SK-N-MC (cell line): ENCODE measurements at regions not wholly inside any gene's neighbourhood (a gene's known extent, or its start where the extent isn't known, plus 50 kb on each side); places are given as distances from the start of the nearest gene placed in this dataset.

Experiments used
- DNase-seq: peaks from one replicate; pipeline ENCODE4 v3.0.0-alpha.2; 2011; ENCODE audit warnings: low read depth, low spot score
- H3K27ac ChIP-seq: fragments of 200-600 bp; sonication (generic); 2 replicates; pipeline ENCODE4 v1.5.1; 2016; ENCODE audit warnings: mixed run types
- H3K36me3 ChIP-seq: fragments of 200-600 bp; sonication (generic); 2 replicates; pipeline ENCODE4 v1.6.1; 2017; ENCODE audit warnings: antibody characterized with exemption, low read length, mixed read lengths; ENCODE audit not compliant: insufficient read depth
- H3K4me3 ChIP-seq: fragments of 200-600 bp; sonication (generic); 2 replicates; pipeline ENCODE4 v1.5.1; 2016
- H3K9ac ChIP-seq: fragments of 200-600 bp; sonication (generic); 2 replicates; pipeline ENCODE4 v1.8.0; 2017; ENCODE audit warnings: mixed run types, mixed read lengths; ENCODE audit not compliant: insufficient read length
- H3K9me3 ChIP-seq: fragments of 200-600 bp; sonication (generic); 2 replicates; pipeline ENCODE4 v1.6.1; 2017; ENCODE audit warnings: low read depth, mild to moderate bottlenecking, antibody characterized with exemption, low read length, moderate library complexity, mixed read lengths
- EZH2 ChIP-seq: fragments of 200-600 bp; sonication (generic); IDR thresholded peaks from one replicate; pipeline ENCODE4 v1.6.1; 2017; ENCODE audit warnings: antibody characterized with exemption
- FOXP2 ChIP-seq: optimal IDR thresholded peaks from 2 replicates; pipeline ENCODE3; 2011; ENCODE audit warnings: mild to moderate bottlenecking, moderate library complexity; ENCODE audit not compliant: insufficient read depth; ENCODE audit errors: extremely low read length, control extremely low read depth
- POLR2AphosphoS5 ChIP-seq: IDR thresholded peaks from 2 replicates; pipeline ENCODE4 v1.6.1; 2012; ENCODE audit warnings: mild to moderate bottlenecking, low read depth, low read length, borderline replicate concordance

DNA sequence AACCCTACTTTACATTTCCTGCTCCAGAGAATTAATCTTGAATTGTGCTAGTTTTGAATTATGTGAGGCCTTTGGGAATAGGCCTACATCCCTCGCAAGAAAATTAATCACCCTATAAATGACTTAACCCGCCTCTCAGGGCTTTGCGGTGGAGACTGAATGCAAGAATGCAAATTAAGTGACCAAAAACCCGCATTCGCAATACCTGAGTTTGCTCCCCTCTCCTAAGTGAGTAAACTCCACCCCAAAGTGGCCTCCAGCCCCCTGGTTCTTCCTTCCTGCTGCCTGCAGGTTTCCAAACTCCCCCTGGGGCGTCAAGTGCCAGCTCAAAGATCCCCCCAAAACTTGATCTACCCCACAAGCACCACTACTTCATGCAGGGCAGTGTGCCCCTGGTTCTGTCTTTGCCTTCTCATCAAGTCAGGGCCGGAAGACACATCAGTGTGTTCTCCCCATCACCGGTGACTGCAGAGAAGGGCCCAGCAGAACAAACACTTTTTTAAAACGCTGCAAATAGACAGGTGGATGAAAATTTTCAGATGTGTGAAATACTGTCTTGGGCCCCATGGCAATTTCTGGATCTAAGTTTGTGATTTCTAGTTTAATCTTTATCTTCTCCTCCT, 644.7 kb downstream of the VRK1 start:
- Histone ChIP-seq H3K9me3 (no peaks in the 10 kb centered on the region), H3K4me3 (no peak overlapping the region), H3K9ac (no peak overlapping the region), H3K36me3 (no peaks in the 10 kb centered on the region), H3K27ac (no peak overlapping the region)
- DNase-seq = no peak
- no peak for TF ChIP-seq EZH2
- no peak for TF ChIP-seq FOXP2
- no peak for TF ChIP-seq POLR2AphosphoS5

- Histone ChIP-seq H3K9me3 (no peaks in the 10 kb centered on the region), H3K9ac (no peak overlapping the region), H3K36me3 (no peaks in the 10 kb centered on the region), H3K27ac (no peak overlapping the region), H3K4me3 (no peak overlapping the region)
- no peak for DNase-seq
- no peak for TF ChIP-seq FOXP2
- no peak for TF ChIP-seq POLR2AphosphoS5
- TF ChIP-seq EZH2 = no peak
These were observed 645.2 kb downstream of the VRK1 start for GRCh38 chr14:97442363-97442762.

- no peak overlapping the region for H3K9ac ChIP-seq
- no peak for DNase-seq
- H3K9me3 ChIP-seq = no peaks in the 10 kb centered on the region
- TF ChIP-seq FOXP2 = no peak
- no peak for TF ChIP-seq EZH2
- TF ChIP-seq POLR2AphosphoS5 = no peak
- H3K4me3 ChIP-seq = no peak overlapping the region
- H3K36me3 ChIP-seq = no peaks in the 10 kb centered on the region
- H3K27ac ChIP-seq = no peak overlapping the region
These were observed 646.2 kb downstream of the VRK1 start for GRCh38 chr14:97443412-97443811.

DNA sequence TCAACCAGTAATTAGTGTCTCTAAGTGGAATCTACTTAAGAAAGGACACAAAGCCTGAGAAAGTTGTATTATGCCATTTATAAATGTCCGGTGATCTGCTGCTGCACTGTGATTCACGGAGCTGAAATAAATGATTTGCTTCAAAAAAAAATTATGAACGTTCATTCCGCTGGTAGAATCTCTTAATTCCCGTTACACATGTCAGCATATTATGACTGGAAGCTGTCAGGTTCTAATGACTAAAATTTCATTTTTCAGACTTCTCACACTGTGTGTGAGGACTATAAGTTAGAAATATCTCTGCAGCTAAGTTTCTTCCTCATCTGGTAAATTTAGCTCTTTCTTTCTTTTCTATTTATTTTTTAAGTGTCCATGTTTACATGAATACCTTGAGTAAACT, 647.1 kb downstream of the VRK1 start:
- H3K9me3 ChIP-seq = no peaks in the 10 kb centered on the region
- no peak for DNase-seq
- no peak overlapping the region for H3K9ac ChIP-seq
- no peak overlapping the region for H3K4me3 ChIP-seq
- no peaks in the 10 kb centered on the region for H3K36me3 ChIP-seq
- TF ChIP-seq POLR2AphosphoS5 = no peak
- no peak for TF ChIP-seq EZH2
- TF ChIP-seq FOXP2 = no peak
- H3K27ac ChIP-seq = no peak overlapping the region

DNA sequence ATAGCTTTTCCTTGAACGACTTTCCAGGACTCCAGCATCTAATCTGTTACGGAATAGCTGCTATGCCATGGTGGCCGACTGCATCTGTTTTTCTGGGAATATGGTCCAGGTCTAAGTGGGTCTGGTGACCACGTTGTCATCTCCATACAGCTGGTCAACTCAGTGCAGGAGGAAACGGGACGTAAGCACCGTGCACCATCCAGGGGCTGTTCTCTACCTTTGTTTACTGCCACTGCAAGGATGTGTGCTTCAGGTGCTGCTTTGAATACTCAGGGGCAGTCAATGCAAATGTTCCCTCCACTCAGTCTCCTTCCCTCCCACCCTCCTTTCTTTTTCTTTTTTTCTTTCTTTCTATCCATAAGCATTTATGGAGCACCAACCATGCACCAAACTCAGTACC, 648.2 kb downstream of the VRK1 start:
- no peak for DNase-seq
- Histone ChIP-seq H3K9ac (no peak overlapping the region), H3K9me3 (no peaks in the 10 kb centered on the region), H3K4me3 (no peak overlapping the region), H3K36me3 (no peaks in the 10 kb centered on the region), H3K27ac (no peak overlapping the region)
- no peak for TF ChIP-seq FOXP2
- no peak for TF ChIP-seq EZH2
- TF ChIP-seq POLR2AphosphoS5 = no peak

DNA sequence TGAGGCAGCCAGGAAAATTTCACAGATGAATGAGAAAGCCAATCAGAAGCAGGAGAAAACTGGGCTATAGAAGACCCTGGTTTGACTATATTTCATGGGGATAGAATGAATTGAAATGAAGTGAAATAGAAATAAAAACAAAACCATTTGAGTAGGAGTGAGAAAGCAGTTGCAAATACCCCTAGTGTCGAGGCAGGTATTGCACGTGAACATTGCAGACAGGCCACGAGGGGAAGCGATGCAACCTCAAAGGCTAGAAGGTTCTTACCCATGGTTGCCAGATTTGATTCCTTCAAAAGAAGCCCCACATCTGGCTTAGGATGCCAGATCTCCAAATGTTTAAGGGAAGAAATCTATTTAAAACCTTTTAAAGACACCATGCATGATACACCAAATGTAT, 648.9 kb downstream of the VRK1 start:
- no peak for TF ChIP-seq POLR2AphosphoS5
- TF ChIP-seq EZH2 = no peak
- no peak for TF ChIP-seq FOXP2
- Histone ChIP-seq H3K9ac (no peak overlapping the region), H3K27ac (no peak overlapping the region), H3K36me3 (no peaks in the 10 kb centered on the region), H3K4me3 (no peak overlapping the region), H3K9me3 (no peaks in the 10 kb centered on the region)
- DNase-seq = no peak

DNA sequence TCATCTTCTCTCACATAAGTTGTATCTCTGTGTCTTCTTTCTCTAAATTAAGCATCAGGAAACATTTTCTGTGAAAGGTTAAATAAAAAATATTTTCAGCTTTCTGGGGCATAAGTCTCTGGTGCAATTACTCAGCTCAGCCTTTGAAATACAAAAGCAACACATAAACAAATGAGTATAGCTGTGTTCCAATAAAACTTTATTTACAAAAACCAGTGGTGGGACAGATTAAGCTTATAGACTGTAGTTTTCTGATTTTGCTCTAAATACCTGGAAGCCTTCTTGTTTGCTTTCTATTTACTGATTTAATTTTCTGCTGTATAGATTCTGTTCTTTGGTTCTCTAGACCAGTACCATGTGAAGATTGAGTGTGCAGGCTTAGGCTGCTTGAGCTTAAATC, 655.1 kb downstream of the VRK1 start:
- Histone ChIP-seq H3K9me3 (no peaks in the 10 kb centered on the region), H3K4me3 (no peak overlapping the region), H3K9ac (no peak overlapping the region), H3K27ac (no peak overlapping the region), H3K36me3 (no peaks in the 10 kb centered on the region)
- no peak for DNase-seq
- TF ChIP-seq FOXP2 = no peak
- TF ChIP-seq POLR2AphosphoS5 = no peak
- no peak for TF ChIP-seq EZH2

GRCh38 chr14:97453991-97454390, 656.8 kb downstream of the VRK1 start:
- Histone ChIP-seq H3K36me3 (no peaks in the 10 kb centered on the region), H3K9ac (no peak overlapping the region), H3K9me3 (no peaks in the 10 kb centered on the region), H3K27ac (no peak overlapping the region), H3K4me3 (no peak overlapping the region)
- DNase-seq = no peak
- TF ChIP-seq EZH2 (no peak), POLR2AphosphoS5 (no peak), FOXP2 (no peak)

GRCh38 chr14:97456462-97456861, 659.3 kb downstream of the VRK1 start:
- TF ChIP-seq FOXP2 = no peak
- no peak for TF ChIP-seq EZH2
- TF ChIP-seq POLR2AphosphoS5 = no peak
- no peak for DNase-seq
- H3K27ac ChIP-seq = no peak overlapping the region
- H3K9me3 ChIP-seq = peaks cover under 1% of the 10 kb centered on the region; the same call in 1 of the 2 replicates
- H3K36me3 ChIP-seq = no peaks in the 10 kb centered on the region
- H3K4me3 ChIP-seq = no peak overlapping the region
- H3K9ac ChIP-seq = no peak overlapping the region
